Liver (tissue), 3 donors: ENCODE measurements at regions not wholly inside any gene's neighbourhood (a gene's known extent, or its start where the extent isn't known, plus 50 kb on each side); places are given as distances from the start of the nearest gene placed in this dataset.

Source experiments
- CTCF ChIP-seq: fragments of 150-350 bp; IDR thresholded peaks from 2 replicates; pipeline ENCODE4 v1.5.1; 2017; ENCODE audit warnings: improper control_type of control experiment, low read depth, low read length; ENCODE audit not compliant: missing input control
- TAF1 ChIP-seq: conservative IDR thresholded peaks from 2 replicates; pipeline ENCODE4 v1.6.1; 2016; ENCODE audit warnings: antibody characterized with exemption, mild to moderate bottlenecking
- YY1 ChIP-seq: IDR thresholded peaks from 2 replicates; pipeline ENCODE4 v1.6.1; 2016; ENCODE audit warnings: antibody characterized with exemption, mild to moderate bottlenecking
- TF ChIP-seq, protein P1 (sequence below): IDR thresholded peaks from 2 replicates; pipeline ENCODE4 v1.6.1; 2016; ENCODE audit warnings: antibody characterized with exemption, mild to moderate bottlenecking
- donor health status: healthy.
- donor health status: healthy.

- TF ChIP-seq CTCF (no peak), YY1 (no peak), TAF1 (no peak)
- TF ChIP-seq, protein P1, sequence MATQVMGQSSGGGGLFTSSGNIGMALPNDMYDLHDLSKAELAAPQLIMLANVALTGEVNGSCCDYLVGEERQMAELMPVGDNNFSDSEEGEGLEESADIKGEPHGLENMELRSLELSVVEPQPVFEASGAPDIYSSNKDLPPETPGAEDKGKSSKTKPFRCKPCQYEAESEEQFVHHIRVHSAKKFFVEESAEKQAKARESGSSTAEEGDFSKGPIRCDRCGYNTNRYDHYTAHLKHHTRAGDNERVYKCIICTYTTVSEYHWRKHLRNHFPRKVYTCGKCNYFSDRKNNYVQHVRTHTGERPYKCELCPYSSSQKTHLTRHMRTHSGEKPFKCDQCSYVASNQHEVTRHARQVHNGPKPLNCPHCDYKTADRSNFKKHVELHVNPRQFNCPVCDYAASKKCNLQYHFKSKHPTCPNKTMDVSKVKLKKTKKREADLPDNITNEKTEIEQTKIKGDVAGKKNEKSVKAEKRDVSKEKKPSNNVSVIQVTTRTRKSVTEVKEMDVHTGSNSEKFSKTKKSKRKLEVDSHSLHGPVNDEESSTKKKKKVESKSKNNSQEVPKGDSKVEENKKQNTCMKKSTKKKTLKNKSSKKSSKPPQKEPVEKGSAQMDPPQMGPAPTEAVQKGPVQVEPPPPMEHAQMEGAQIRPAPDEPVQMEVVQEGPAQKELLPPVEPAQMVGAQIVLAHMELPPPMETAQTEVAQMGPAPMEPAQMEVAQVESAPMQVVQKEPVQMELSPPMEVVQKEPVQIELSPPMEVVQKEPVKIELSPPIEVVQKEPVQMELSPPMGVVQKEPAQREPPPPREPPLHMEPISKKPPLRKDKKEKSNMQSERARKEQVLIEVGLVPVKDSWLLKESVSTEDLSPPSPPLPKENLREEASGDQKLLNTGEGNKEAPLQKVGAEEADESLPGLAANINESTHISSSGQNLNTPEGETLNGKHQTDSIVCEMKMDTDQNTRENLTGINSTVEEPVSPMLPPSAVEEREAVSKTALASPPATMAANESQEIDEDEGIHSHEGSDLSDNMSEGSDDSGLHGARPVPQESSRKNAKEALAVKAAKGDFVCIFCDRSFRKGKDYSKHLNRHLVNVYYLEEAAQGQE = no peak
Observed at GRCh38 chr20:61186771-61187472, 65.1 kb upstream of the CDH4 start.
